ENCODE measurements at regions not wholly inside any gene's neighbourhood (a gene's known extent, or its start where the extent isn't known, plus 50 kb on each side); places are given as distances from the start of the nearest gene placed in this dataset.

DNA sequence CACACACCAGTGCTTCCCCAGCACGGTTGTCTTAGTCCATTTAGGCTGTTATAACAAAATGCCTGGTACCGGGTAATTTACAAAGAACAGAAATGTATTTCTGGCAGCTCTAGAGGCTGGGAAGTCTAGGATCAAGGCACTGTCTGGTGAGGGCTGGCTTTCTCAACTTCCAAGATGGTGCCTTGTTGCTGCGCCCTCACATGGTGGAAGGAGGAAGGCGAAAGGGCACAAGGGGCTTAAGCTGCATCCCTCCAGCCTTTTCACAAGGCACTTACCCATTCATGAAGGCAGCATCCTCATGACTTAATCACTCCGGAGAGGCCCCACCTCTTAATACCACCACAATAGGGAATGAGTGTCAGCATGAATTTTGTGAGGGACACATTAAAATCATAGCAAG, 155.5 kb downstream of the SLC15A5 start:
- TF ChIP-seq, protein P1, sequence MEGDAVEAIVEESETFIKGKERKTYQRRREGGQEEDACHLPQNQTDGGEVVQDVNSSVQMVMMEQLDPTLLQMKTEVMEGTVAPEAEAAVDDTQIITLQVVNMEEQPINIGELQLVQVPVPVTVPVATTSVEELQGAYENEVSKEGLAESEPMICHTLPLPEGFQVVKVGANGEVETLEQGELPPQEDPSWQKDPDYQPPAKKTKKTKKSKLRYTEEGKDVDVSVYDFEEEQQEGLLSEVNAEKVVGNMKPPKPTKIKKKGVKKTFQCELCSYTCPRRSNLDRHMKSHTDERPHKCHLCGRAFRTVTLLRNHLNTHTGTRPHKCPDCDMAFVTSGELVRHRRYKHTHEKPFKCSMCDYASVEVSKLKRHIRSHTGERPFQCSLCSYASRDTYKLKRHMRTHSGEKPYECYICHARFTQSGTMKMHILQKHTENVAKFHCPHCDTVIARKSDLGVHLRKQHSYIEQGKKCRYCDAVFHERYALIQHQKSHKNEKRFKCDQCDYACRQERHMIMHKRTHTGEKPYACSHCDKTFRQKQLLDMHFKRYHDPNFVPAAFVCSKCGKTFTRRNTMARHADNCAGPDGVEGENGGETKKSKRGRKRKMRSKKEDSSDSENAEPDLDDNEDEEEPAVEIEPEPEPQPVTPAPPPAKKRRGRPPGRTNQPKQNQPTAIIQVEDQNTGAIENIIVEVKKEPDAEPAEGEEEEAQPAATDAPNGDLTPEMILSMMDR (IDR thresholded peaks at IDR 0.05) = no peak
- no peak for TF ChIP-seq POLR2A (IDR thresholded peaks at IDR 0.05)

Data from heart left ventricle (tissue), 13 donors.